Glomerular endothelial cell (primary cell): ENCODE measurements at regions not wholly inside any gene's neighbourhood (a gene's known extent, or its start where the extent isn't known, plus 50 kb on each side); places are given as distances from the start of the nearest gene placed in this dataset.
"Not testable (repeated sequence)": the region's sequence is repeated elsewhere in the genome, so short reads cannot be mapped to it uniquely, and the experiment has no call there.

ENCODE experiments used
- DNase-seq: peaks from one replicate; pipeline ENCODE4 v3.0.0-alpha.2; 2011; ENCODE audit warnings: low read depth, low spot score; ENCODE audit errors: extremely low read depth

DNA sequence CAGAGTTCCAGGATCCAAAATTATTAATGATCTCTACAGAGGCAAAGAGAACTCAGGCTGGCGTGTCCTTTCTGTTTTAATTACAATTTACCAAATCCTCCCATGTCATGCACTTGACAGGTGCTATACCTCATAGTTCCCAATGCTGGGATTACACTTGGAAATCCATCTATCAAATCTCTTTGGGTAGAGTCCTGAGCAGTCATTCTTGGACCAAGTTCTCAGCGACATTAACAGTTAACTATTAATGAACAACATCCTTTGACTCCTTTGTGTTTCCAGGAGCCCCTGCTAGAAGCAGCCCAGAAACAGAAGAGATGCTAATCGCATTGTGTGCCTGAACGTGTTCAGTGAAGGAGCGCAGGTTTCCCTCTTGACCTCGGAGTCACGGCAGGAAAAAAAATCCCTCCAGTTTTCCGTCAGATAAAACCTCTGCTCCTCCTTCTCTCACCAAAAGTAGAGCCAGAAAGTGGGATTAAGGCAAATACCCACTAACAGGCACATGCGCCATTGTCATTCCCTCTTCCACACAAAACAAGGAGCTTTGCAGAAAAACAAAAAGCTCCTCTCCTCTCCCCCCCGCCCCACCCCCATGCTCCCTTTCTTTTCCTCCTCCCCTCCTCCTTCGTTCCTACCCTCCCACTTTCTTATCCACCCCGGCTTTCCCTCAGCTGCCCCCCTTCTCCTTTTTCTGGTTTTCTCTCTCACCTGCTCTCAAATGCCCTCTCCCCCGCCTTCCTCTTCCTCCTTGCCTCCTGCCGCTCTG lies 224.7 kb downstream of the ZIC5 start:
- DNase-seq = no peak

DNA sequence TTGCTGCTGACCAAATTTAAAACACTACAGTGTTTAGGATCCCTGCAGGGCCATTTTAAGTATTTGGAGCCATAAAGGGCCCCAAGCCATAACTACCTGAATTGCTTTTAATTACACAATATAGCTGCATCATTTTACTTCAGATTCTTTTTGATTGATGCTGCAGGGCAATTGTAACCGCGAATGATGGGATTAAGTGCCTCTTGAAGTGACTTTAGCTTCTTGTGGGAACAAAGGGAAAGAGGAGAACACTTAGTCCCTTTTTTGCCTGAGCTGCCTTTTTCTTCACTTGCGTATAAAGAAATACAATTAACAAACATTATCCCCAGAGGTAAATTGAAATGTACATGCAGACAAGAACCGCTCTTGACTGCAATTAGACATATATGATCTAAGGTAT lies 228.5 kb downstream of the ZIC5 start:
- no peak for DNase-seq

DNA sequence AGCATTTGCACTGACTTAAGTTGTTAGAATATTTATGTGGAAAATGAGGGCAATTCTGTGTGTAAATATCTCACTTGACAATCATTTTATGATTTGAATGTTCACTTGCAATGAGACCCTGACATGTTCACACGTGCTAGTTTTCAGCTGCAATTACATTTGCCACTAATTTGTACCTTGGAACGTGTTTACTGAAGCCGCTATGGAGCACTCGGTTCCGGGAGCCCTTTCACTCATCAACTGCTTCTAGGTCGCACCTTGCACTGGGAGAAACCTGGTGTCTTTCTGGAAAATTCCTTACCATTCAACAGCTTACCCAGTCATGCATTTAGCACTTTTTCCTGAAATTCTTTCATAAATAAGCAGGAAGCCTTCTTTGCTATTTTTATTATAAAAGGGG lies 229.6 kb downstream of the ZIC5 start:
- DNase-seq = no peak

DNA sequence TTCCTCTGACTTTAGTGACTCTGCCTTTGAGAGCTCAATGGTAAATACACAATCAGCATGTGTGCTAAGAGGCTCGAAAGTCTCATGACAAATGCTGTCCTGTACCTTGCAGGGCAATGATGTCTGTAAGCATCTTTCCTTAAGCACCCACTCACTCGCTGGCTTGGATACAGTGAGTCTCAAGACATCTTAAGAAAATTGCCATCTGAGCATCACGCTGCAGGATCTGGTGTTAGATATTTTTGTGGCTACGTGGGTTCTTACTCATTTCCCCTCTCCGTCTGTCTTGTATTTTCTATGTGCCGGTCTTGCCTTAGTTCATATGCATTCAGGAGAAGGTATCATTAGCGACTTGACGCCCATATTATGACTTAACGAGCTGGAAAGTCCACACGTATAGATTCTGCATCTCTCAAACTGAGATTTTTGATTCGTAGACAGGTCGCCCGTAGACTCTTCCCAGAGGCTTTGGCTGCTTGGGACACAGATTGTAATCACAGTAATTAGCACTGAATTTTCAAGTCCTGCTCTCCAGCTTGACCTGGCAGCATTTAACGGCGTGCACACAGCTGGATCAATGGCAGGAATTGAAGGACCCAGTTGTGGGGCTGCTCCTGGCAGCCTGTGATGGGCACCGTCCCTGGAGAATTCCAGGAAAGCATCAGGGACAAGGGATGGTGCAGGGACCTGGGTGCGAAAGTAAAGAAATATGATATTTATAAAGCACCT lies 231.2 kb downstream of the ZIC5 start:
- DNase-seq = no peak

DNA sequence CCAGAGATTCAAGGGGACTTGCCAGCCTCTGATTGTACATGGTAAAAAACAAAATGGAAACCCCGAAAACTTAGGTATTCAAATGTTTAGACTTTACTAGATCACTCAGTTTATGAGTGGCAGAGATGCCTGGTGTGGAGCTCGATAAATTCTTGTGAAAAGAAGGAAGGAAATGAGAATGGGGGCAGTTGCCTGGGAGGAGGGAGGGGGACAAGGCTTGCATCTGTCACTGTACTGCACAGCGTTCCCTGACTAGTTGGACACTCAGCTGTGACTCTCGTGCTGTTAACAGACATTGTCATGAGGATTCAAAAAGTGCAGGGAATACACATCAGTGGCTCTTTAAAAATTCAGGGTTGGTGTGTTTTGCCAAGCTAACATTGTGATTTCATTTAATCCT lies 232.9 kb downstream of the ZIC5 start:
- DNase-seq = no peak

DNA sequence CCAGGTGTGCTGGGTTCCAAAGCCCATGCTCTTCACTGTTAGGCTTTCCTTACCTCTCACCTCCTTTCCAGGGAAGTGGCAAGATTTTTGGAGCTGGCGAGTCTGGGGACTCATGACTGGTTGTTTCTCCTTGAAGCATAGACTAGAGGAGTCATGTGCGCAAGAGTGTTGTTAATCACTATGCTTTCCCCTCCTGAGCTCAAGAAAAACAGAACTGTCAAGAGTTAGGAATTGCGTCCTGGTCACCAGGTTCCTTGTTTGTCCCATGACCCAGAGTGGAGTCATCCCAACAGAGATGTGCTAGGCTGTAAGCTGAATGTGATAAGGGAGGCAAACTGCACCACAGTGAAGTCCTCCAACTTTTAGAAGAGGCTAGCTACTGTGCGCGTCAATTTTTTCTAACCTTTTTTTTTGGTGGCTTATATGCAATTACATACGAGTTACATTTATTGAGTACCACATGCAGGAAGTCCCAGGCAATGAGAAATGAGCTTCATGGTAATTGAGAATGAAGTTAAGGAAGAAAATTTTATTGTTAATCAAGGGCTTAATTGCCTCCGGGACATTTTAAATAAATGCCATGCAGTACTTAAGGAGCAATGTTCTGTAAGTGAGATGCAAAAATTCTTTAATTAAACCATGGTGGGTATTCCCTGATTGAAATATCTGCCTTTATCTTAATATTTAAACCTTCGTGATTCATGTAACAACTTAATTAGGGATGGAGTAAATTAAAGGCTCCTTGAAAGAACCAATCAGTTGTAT lies 233.9 kb downstream of the ZIC5 start:
- DNase-seq = no peak

DNA sequence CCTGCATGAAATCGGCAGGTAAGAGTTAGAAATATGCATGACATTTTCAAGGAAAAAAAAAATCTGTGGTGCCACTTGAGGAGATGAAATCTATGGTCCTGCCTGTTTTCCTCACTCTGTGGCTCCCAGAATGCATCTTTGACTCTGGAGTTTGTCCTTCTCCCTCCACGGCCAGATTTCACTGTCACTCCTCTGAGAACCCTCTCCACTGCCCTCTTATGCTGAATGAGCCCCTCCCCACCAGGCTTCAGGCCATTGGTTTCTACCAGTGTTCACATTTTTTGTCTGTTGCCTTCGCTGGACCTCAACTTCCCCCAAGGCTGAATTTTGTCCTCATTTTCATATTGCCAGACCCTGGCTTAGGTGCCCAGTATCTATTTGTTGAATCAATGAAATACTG lies 235.0 kb downstream of the ZIC5 start:
- no peak for DNase-seq

DNA sequence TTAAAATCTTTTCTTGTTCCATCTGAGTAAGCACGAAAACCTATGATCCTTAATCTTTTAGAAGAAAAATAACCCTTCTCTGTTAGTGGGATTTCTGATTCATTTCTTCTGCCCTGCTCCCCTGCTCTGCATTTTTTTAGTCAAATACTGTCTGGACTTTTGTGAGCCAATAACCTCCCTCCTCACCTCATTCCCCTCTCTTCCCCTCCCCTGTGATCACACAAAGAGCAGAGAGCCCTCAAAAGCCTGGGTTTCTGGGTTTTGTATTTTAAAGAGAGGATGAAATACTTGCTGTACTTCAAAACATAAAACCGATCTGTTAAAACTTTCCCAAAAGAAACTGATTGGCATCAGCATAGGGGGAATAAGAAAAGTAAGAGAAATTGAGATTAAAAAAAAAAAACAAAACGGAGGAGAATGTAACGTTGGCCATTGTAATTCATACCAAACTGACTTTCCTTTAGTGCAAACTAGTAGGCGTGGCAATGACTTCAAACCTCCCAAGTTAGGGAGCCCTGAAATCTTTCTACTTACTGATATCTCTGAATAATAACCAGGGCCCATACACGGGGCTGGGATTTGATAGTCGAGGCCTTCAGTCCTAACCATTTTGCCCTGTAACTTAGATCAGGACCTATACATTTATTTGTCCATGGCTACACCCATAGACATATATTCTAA lies 232.9 kb downstream of the TM9SF2 start:
- DNase-seq = no peak

DNA sequence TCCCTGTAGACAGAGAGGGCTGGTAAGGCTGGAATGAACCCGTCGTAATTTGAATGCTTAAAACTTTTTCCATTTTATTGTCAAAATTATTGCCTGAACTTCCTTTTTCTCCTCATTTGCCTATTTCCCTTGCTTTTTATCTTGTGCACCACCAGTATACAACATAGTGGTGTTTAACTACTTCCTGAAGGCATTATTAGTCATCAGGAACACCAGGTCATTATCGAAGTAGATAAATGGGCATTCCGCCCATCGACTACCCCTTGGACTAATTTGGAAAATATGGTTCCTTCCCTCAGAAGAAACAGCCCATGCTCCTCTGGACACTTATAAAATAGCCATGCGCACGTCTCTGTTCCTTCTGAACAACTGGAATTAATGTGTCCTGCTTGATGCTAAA lies 232.1 kb downstream of the TM9SF2 start:
- DNase-seq = no peak

DNA sequence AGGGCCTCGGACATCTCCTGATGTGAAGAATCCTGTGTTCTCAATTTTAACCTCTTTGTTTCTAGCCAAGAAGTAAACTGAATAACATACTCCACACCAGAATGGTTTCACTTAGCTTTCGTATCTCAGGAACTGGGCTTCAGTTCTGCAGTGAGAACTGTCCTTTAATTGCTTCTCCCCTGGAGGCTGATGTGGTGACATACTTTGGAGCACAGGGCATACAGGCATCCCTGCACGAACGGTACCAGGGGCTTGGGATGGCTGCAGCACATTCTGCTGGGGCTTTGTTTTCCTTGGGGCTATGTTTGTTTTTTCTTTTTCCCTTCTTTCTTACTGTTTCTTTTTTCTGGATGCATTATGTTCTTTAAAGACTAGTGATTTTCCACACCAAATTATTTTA lies 230.5 kb downstream of the TM9SF2 start:
- no peak for DNase-seq

DNA sequence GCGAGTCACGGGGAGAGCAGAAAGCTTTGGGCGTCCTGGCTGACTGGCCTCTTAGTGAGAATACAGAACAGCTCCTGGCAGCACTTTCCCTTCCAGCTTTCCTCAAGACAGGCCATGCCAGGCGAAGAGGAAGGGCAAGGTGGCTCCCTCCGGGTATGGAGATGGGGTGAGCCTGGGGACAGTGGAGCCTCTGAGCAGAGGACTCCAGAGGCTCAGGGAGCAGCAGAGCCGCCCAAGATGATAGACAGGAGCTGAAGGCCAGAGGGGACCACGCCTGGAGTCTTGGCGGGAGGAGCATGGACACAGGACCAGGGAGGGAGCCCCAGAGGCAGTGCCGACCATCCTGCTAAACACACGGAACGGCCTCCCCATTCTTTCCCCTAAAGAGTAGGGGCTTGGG lies 229.1 kb downstream of the TM9SF2 start:
- DNase-seq = no peak

DNA sequence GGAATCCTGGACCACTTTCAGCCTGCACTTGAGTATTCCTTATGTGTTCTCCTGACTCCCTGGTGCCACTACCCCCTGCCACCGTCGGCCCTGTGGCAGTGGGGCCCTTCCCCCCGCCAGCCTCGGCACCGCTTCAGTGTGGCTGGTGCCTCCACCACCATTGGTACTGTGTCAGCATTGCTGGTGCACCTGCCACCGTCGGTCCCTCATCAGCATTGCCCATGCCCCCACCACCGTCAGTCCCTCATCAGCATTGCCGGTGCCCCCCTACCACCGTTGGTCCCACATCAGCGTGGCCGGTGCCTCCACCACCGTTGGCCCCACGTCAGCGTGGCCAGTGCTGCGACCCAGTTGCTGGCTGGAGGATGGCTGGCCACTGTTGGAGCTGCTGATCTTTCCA lies 228.5 kb downstream of the TM9SF2 start:
- DNase-seq = no peak

DNA sequence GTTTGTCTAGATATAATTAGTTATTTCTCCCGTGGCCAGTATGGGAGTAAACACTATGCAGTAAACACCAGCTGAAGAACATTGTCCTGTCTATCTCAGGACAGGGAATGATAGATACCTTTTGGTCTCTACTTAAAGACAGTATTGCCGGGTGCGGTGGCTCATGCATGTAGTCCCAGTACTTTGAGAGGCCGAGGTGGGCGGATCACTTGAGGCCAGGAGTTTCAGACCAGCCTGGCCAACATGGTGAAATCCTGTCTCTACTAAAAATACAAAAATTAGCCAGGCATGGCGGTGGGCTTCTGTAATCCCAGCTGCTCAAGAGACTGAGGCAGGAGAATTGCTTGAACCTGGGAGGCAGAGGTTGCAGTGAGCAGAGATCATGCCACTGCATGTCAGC lies 226.4 kb downstream of the TM9SF2 start:
- not testable (repeated sequence) for DNase-seq

DNA sequence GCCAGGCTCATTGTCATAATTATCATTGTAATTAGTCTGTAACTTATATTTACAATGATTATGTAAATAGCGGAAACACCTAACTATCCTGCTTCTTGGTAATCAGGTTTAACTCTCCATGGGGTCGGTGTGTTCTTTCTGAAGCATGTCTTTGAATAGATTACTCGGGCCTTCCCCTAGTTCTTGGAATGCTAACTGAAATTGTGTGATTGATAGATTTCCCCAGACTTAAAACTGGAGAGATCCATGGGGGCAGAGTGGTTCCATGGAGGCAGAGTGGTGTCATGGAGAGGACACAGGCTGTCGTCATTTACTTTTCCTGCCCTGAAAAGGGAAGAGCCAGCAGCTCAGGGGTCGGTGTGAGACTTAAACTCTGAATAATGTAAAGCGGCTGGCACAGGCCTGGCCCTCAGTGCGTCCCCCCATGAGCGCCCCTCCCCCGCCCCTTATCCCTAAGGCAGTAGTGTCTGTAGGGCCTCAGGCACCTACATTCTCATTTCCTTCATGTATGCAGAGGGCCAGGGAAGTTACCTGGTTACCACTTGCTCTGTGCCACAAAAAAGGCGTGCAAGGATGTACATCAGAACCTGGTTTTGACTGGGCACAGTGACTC lies 225.1 kb downstream of the TM9SF2 start:
- DNase-seq = no peak

DNA sequence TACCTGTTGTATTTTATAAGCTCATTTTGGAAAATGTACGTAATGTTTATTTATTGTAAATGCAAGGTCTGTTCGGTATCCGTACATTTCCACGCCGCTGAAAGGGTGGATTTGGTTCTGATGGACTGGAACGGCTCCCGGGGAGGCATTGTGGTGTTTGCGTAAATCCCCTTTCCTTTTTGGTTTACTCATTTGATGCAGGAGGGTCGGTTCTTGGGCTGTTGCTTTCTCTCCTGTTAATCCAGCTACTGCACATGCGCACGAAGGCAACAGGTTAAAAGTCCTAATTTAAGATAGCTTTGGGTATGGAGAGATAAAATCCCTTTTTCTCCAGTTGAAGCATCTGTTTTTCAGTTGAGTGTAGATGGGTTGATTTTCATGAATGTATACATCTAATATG lies 224.4 kb downstream of the TM9SF2 start:
- DNase-seq = no peak

DNA sequence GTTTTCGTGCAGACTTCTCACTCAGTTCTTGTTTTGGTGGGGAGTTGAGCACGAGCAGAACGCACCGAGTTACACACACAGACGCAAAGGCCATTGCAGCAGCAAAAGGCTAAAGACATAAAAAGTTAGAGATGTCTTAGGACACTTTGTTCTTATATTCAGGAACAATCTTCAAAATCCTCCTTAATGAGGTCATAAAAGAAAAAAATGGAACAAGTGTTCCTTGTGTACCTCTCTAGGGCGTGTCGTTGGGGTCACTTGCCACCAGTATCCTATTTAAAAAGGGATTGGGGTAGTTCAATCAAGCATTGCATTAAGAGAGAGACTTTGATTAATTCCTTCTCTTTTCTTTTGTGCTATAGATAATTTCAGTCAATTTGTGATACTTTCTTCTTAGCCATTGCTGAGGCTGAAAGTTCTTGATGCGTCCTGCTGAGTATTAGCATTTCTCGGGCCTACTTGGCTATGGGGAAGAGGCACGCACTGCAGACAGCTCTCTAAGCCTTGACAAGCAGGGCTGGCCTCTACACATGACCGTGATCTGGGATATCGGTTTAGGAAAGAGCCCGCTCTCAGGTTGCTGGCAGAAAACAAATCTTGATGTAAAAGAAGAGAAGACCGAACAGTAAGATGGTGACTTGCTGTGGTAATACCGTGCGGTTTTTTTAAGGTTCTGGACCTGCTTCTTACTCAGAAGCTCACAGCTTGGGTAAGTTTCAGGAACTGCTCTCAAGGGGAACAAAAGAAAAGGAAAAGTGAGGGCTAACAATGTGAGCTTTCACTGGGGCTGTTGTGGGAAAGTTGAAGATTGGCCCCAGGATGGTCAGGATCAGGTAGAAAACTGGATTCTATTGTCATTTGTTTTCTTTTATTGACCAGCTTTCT lies 223.6 kb downstream of the TM9SF2 start:
- DNase-seq = no peak

DNA sequence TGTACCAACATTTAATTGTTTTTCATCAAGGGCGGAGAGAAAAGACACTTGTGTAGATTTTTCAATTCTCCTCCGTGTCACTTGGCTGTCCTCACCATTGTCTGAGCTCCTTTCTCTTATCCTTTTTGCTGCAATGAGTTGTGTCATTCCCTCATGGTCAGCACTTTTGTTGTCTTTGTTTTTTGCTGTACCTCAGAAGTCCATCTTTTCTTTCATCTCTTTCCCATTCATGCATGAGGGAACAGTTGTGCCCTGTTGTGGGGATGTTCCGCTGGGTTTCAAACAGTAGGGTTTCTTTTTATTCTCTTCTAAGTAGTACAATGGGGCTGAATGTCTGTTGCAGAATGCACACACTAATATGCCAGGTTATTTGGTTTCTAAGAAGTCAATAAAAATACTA lies 222.6 kb downstream of the TM9SF2 start:
- DNase-seq = no peak

DNA sequence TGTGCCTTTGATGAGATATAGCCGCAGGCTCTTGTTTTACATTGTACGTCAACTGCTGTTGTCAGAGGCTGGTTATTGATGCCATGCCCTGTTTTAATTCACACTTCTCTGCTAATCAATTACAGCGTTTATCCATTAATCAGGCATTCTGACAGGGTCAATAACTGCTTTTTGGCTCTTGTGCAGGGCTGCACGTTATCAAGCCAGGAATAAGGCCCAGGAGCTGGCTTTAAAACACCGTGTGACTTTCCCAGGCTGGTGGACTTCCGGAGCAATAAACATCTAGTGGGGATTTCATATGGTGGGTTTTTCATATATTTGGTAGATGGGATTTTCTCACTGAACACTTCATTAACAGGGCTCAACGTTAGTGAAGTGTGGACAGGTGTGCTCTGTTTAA lies 221.7 kb downstream of the TM9SF2 start:
- no peak for DNase-seq

DNA sequence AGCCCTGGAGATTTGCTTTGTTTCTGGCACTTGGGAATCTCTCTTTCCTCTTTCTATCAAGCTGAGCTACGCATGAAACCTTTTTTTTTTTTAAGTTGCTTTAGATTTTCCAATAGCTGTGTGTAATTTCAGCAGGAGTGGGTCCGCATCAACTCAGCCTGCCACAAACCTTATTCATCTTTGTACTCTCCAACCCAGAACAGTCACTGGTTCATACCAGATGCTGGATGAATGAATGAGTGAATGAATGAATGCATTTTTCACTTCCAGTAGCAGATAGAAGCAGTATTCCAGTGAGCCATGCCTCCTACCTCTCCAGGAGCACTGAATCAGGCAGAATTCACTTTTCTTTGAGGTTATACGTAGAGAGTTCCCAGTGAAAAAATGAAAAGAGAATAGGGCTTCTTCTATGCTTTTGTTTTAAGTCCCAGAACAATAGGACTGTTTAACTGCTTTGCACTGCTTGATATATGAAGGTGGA lies 221.1 kb downstream of the TM9SF2 start:
- no peak for DNase-seq
